Psoas muscle (tissue), 7 donors: ENCODE measurements at regions not wholly inside any gene's neighbourhood (a gene's known extent, or its start where the extent isn't known, plus 50 kb on each side); places are given as distances from the start of the nearest gene placed in this dataset.

Source experiments
- ATAC-seq, 4 donors: fragments of 200-7000 bp; cut with Tn5 transposase; one replicate each; pipeline ENCODE4 v1.9.1; 2020; ENCODE audit warnings: moderate library complexity in 3 of 4, mild to moderate bottlenecking in 2 of 4
- DNase-seq, 2 donors: peaks; one replicate each; pipeline ENCODE4 v3.0.0-alpha.2; 2020
- H3K27ac ChIP-seq: fragments of 200-600 bp; one replicate; pipeline ENCODE4 v1.8.0; 2022
- H3K27me3 ChIP-seq, 3 donors: fragments of 200-600 bp in 1 of 3; one replicate each; pipeline versions ENCODE4 v1.6.1 to v1.8.0; 2013 to 2022; ENCODE audit warnings: low read length in 2 of 3, mild to moderate bottlenecking in 2 of 3, moderate library complexity in 1 of 3; ENCODE audit not compliant: insufficient read depth in 3 of 3
- H3K36me3 ChIP-seq, 2 donors: fragments of 200-600 bp in 1 of 2; one replicate each; pipeline versions ENCODE4 v1.6.1 to v1.8.0; 2013 to 2022; ENCODE audit warnings: low read depth in 1 of 2, mild to moderate bottlenecking in 1 of 2, moderate library complexity in 1 of 2; ENCODE audit not compliant: insufficient read depth in 1 of 2
- H3K4me1 ChIP-seq: fragments of 200-600 bp; one replicate; pipeline ENCODE4 v1.8.0; 2022
- H3K4me3 ChIP-seq: fragments of 200-600 bp; one replicate; pipeline ENCODE4 v1.8.0; 2022; ENCODE audit warnings: mild to moderate bottlenecking
- H3K9me3 ChIP-seq: fragments of 200-600 bp; one replicate; pipeline ENCODE4 v1.8.0; 2022
- CTCF ChIP-seq: fragments of 200-600 bp; IDR thresholded peaks from one replicate; pipeline ENCODE4 v1.8.0; 2022; ENCODE audit warnings: antibody characterized with exemption
- WGBS, 3 donors: extraction: QIAGEN DNeasy Blood & Tissue Kit; methylation state at CpG; one replicate each; pipeline versions ENCODE4 v1.1.6 to v1.1.7; 2013; 5-methylcytosine and 5-hydroxymethylcytosine counted together
- intact Hi-C, 2 donors: fragments of 100-400 bp; cut with DNase I; formaldehyde crosslinking; loops; one replicate each; pipeline versions ENCODE4 v1.11.0 to v1.14.2; 2022
- donor health status: healthy with polysubstance abuse.
- donor health status: DM: no; HTN: no; CAD: no; lungs with moderate emphysema.
- donor health status: Bipolar disorder and iron deficiency.
- donor health status: healthy.
- donor health status: DM: yes; HTN: yes; CAD: no.
- donor health status: DM: no; HTN: no; CAD: no.
- donor health status: DM: yes; HTN: yes; CAD: no.

- H3K36me3 ChIP-seq, result no peaks in the 10 kb centered on the region
- H3K4me3 ChIP-seq, result no peak overlapping the region
- H3K27me3 ChIP-seq, result no peaks in the 10 kb centered on the region
- ATAC-seq (no peak), DNase-seq (no peak)
- no peak overlapping the region for H3K27ac ChIP-seq
- intact Hi-C loops, result no loop called here
- no peaks in the 10 kb centered on the region for H3K9me3 ChIP-seq
- no peaks in the 10 kb centered on the region for H3K4me1 ChIP-seq
- no peak for TF ChIP-seq CTCF
- WGBS, 3 donors, result 41 to 54% (median 52%) methylated on average over 1 of the region's 1 CpG
These were observed 473.5 kb upstream of the MGAT4C start for GRCh38 chr12:86729739-86730138.

GRCh38 chr12:86727160-86727559 is 471.0 kb upstream of the MGAT4C start:
- Histone ChIP-seq H3K27ac (no peak overlapping the region), H3K36me3 (no peaks in the 10 kb centered on the region), H3K4me3 (no peak overlapping the region), H3K9me3 (no peaks in the 10 kb centered on the region), H3K27me3 (no peaks in the 10 kb centered on the region), H3K4me1 (no peaks in the 10 kb centered on the region)
- ATAC-seq (no peak), DNase-seq (no peak)
- 43 to 57% (median 45%) methylated on average over 1 of the region's 1 CpG for WGBS, 3 donors
- intact Hi-C loops, result no loop called here
- TF ChIP-seq CTCF, result no peak

GRCh38 chr12:86724716-86725115 is 468.5 kb upstream of the MGAT4C start:
- no peaks in the 10 kb centered on the region for H3K9me3 ChIP-seq
- intact Hi-C loops, result no loop called here
- no peak overlapping the region for H3K27ac ChIP-seq
- 84 to 97% (median 94%) methylated on average over 1 of the region's 1 CpG for WGBS, 3 donors
- no peaks in the 10 kb centered on the region for H3K36me3 ChIP-seq
- no peak for DNase-seq
- peaks cover 0 to 3% (median 0%) of the 10 kb centered on the region in 3 donors for H3K27me3 ChIP-seq
- TF ChIP-seq CTCF, result no peak
- H3K4me1 ChIP-seq, result no peaks in the 10 kb centered on the region
- H3K4me3 ChIP-seq, result no peak overlapping the region
- ATAC-seq, result no peak

- 73 to 76% (median 75%) methylated on average over 2 of the region's 2 CpGs for WGBS, 3 donors
- H3K9me3 ChIP-seq, result no peaks in the 10 kb centered on the region
- no peaks in the 10 kb centered on the region for H3K4me1 ChIP-seq
- no peak for TF ChIP-seq CTCF
- intact Hi-C loops, result no loop called here
- ATAC-seq (no peak), DNase-seq (no peak)
- H3K27ac ChIP-seq, result no peak overlapping the region
- no peaks in the 10 kb centered on the region for H3K36me3 ChIP-seq
- peaks cover 0 to 3% (median 0%) of the 10 kb centered on the region in 3 donors for H3K27me3 ChIP-seq
- H3K4me3 ChIP-seq, result no peak overlapping the region
These were observed 467.1 kb upstream of the MGAT4C start for GRCh38 chr12:86723326-86723725.

GRCh38 chr12:86721713-86722397 is 465.7 kb upstream of the MGAT4C start:
- H3K36me3 ChIP-seq, result no peaks in the 10 kb centered on the region
- H3K9me3 ChIP-seq, result no peaks in the 10 kb centered on the region
- DNase-seq (no peak), ATAC-seq (no peak)
- H3K4me1 ChIP-seq, result no peaks in the 10 kb centered on the region
- intact Hi-C loops, result no loop called here
- no peak overlapping the region for H3K27ac ChIP-seq
- no peak overlapping the region for H3K4me3 ChIP-seq
- H3K27me3 ChIP-seq, result peaks cover 0 to 3% (median 0%) of the 10 kb centered on the region in 3 donors
- WGBS, 3 donors, result 74 to 82% (median 78%) methylated on average over 5 of the region's 5 CpGs
- TF ChIP-seq CTCF, result no peak
